NCI-H146 (cell line): ENCODE measurements at regions not wholly inside any gene's neighbourhood (a gene's known extent, or its start where the extent isn't known, plus 50 kb on each side); places are given as distances from the start of the nearest gene placed in this dataset.
"Not testable (repeated sequence)": the region's sequence is repeated elsewhere in the genome, so short reads cannot be mapped to it uniquely, and the experiment has no call there.

Source experiments
- DNase-seq: peaks from one replicate; lab custom pipeline; 2025; lab: John Stamatoyannopoulos, UW

DNA sequence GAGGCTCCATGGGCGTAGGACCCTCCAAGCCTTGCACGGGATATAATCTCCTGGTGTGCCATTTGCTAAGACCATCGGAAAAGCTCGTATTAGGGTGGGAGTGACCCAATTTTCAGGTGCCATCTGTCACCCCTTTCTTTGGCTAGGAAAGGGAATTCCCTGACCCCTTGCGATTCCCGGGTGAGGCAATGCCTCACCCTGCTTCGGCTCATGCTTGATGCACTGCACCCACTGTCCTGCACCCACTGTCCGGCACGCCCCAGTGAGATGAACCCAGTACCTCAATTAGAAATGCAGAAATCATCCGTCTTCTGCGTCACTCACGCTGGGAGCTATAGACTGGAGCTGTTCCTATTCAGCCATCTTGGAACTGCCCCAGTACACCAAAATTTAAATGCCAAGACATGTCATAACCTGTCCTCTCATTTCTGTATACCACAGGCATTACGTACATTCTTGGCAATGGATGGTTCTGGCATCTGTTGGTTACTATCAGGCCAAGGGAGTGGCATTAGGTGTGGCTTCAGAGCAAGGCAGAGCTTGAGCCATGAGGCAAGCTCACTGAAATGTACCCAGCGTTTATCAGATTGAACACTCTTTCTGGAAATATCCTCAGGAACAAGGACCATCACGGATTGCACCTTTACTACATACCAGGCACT is 95.4 kb upstream of the GALNT18 start:
- DNase-seq: no peak

DNA sequence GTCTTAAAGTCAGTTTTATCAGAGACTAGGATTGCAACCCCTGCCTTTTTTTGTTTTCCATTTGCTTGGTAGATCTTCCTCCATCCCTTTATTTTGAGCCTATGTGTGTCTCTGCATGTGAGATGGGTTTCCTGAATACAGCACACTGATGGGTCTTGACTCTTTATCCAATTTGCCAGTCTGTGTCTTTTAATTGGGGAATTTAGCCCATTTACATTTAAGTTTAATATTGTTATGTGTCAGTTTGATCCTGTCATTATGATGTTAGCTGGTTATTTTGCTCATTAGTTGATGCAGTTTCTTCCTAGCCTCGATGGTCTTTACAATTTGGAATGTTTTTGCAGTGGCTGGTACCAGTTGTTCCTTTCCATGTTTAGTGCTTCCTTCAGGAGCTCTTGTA is 93.3 kb upstream of the GALNT18 start:
- DNase-seq: not testable (repeated sequence)

DNA sequence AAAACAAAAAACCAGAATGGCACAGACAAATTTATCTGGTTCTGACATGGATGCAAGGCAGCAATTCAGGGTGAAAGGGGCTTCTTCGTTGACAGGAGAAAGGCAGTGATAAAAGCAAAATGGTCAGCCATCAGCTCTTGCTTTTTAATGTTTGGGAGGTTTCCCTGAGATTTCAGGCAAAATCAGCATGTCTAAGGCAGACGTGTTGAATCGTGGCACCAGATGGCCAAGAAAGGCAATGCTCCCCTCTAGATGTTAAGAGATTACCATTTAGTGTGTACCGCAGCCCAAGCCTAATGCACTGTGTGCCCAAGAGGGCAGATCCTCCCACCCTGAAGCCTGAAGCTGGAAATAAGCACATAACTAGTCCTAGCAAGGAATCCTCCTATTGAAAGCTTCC is 88.8 kb upstream of the GALNT18 start:
- no peak for DNase-seq

DNA sequence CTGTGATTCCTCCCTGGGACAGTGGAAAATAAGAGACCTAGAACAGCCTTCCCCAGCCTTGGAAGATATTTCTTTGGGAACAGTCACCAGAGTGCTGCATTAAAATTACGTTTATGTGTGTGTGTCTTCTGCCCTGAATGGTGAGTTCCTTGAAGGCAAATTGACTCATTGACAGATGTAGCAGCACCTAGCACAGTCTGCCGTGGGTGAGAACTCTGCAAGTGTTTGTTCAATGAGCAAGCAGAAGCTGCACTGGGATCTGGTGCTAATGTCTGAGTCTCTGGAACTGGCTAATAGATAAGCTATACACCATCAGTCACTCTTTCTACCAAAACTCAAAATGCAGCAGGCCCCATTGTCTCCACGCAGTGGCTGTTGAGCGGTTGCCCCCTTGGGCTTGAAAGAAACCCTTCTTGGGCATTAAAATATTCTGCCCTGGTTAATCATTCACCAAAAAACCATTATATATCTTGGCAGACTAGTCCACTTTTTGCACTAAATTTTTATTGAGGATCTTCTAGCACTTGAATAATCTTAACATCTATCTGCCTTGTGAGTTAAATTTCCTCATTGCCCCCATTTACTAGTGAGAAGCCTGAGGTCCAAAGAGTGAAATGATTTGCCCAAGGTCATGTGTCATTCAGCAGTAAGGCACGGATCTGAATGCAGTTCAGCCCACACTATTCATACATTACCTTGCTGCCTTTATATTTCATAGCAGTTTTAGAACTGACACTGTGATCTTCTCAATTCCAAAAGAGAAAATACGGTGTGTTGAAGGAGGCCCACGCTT is 87.8 kb upstream of the GALNT18 start:
- DNase-seq: no peak

DNA sequence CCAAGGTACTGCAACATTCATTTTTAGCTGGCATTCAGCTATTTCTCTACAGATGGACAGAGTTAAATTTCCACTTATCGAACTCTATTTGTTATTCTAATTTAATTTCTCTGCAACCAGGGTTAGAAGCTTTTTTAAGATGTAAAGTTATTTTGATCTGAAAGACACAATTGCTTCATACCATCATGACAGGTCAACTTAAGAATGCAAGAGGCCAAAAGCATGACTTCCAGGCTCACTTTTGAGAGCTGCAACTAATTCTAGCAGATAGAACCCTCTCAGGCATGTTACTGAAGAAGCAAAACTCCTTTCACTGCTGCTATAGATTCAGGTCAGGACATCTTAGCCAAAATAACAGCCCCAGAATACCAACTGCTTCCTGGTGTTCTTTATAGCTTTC is 86.5 kb upstream of the GALNT18 start:
- DNase-seq: no peak

DNA sequence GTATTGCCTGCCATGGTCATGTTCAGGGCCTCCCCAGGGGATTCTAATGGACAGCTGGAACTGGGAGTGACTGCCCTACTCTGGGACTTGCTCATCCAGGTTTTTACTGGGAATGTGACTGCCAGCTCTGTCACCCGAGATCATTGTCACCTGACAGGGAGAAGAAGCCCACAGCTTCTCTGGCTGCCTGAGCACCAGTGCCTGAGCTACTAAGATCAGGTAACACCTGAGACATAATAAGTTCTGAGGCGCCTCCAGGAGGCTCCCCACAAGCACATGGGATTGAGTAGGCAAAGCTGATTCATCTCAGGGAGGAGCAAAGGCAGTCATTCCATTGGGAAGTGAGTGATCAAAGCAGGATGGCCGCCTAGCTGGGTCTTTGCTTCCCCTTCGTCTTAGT is 84.2 kb upstream of the GALNT18 start:
- no peak for DNase-seq

DNA sequence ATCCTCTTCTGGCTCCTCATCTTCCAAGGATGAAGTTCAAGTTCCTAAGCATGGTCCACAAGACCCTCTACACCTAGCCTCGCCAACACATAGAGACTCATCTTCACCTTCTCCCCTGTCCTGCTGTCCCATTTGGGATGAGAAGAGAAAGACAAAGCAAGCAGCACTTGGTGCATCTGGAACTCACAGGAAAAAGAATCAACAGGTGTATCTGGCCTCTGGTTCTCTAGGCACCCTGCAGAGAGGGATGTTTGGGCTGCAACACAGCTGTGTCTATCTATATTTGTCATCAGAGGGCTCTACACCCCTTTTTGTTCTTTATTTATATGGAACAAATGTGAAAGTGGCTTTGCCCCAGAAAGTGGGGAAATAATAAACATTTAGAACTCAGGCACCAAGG is 82.1 kb upstream of the GALNT18 start:
- peak; percentile 41 for DNase-seq

DNA sequence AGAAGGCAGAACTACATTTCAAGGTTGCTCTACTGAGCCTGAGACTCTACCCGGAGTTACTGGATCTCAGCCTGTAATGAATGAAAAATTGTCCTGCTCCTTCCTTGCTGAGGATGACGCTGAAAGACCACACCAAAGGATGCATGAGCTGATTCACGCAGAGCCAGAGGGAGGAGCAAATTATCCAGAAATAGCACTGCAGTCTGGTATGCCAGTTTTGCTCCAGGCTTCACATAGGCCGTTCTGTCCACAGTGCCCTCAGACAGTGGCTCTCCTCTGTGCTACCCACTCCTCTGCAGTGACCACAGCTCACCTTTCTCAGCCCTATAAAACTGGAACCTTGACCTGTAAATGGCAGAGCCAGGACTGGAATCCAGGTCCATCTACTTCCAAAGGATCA is 79.3 kb upstream of the GALNT18 start:
- DNase-seq: no peak

DNA sequence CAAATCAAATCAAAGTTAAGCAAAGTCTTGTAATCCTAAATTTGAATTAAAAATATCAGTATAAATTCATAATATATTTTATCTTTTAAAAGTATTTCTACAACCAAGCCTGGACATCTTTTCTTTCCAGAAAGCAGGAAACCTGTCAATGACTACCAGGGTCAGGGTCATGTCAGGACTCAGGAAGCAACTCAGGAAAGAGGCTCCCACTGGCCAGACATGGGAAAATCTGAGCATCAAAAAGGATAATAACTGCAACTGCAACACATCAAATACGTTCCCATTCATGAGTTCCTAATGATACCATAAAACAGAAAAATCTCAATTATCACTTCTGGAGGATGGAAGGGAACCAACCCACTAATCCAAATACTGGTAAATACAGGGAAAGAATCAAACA is 76.0 kb upstream of the GALNT18 start:
- DNase-seq: no peak

DNA sequence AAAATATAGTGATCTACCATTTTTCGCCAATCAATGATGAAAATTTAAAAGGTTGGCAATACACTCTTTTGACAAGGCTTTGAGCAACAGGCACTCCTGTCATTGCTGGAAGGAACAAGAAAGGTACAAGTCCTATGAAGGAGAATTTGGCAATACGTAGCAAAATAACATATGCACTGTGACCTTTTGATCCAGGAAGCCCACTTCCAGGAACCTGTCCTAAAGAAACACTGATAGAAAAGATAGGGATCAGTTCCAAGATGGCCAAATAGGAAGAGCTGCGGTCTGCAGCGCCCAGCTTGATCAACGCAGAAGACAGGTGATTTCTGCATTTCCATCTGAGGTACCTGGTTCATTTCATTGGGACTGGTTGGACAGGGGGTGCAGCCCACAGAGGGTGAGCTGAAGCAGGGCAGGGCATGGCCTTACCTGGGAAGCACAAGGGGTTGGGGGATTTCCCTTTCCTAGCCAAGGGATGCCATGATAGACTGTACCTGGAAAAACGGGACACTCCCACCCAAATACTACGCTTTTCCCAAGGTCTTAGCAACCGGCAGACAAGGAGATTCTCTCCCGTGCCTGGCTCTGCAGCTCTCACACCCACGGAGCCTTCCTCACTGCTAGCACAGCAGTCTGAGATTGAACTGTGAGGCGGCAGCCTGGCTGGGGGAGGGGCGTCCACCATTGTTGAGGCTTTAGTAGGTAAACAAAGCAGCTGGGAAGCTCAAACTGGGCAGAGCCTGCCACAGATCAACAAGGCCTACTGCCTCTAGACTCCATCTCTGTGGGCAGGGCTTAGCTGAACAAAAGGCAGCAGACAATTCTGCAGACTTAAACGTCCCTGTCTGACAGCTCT is 69.7 kb upstream of the GALNT18 start:
- DNase-seq: peak; percentile 91

DNA sequence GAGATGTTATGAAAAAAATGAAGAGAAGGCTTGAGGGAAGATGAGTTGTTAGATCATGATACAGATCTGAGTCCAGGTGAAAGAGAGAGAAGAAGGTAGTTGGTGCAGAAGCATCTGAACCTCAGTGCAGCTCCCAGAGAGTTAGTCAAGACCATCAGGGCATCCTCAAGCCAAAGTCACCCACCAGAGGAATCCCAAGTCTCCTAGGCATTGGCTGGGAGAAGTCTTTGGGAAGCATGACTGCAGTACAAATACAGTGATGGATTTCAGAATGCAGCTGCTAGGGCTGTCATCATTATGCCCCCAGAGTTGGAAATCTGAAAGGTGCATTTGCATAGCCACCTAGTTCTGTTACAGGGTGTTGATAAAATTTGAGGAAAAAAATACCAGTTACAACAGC is 59.7 kb upstream of the GALNT18 start:
- no peak for DNase-seq

DNA sequence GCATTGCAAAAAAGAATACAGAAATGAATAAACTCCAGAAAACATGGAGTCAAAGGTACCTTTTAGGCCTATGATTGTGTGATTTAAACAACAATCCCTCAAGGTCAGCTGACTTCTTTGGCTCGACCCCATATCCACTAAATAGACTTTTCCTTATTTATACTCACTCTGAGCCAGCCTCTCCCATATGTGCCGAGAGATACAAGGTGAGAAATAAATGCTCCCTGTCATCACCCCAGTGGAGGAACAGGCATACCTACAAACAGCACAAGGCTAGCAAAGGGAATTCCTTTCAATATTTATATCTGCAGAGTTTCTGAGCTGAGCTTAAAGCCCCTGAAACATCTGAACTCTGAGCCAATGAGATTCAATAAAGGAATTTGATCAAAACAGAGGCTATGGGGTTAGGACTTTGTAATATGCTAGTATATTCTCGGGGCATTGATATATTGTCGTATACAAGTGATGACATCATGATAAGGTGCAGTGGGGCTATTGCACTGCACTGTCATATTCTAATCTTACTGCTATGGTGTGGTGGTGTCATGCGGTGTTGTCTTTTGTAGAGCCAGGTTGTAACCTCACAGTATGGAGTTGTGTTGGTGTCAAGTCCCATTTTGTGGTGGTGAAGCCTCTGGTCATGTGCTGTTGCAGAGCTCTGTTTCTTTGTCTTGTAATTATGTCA is 56.0 kb upstream of the GALNT18 start:
- DNase-seq: no peak

DNA sequence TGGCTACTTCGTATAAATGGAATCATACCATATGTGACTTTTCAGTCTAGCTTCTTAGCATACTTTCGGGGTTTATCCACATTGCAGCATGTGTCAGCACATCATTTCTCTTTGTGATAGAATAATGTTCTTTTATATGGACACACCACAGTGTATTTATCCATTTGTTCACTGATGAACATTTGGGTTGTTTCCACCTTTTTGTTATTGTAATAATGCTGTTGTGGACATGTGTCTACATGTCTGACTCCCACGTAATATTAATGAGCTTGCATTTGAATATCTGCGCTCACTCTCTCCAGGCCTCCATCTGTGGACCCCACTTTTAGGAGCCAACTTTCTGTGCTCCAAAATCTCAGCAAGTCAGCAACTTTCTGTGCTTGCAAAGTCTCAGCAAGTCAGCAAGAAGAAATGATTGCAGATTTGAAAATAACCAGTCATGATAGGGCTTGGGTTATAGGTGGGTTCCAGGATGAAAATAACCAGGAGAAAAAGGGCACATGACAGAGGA is 53.9 kb upstream of the GALNT18 start:
- no peak for DNase-seq

DNA sequence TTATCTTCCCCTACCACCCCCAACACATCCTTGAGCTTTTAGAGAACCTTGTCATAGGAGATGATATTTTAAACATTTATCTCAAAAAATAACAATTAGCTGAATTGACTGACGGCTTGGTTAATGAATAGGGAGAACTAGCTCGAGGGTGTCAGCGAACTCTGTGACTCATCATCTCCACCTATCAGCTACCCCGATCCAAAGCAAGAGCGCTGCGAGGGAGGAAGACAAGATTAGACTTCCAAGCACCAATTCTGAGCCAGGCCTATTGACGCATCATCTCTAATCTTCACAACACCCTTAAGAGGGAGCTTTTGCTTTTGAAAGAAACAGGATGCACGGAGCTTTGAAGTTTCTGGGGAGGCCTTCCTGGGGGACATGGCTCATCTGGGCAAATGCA is 51.0 kb upstream of the GALNT18 start:
- no peak for DNase-seq

DNA sequence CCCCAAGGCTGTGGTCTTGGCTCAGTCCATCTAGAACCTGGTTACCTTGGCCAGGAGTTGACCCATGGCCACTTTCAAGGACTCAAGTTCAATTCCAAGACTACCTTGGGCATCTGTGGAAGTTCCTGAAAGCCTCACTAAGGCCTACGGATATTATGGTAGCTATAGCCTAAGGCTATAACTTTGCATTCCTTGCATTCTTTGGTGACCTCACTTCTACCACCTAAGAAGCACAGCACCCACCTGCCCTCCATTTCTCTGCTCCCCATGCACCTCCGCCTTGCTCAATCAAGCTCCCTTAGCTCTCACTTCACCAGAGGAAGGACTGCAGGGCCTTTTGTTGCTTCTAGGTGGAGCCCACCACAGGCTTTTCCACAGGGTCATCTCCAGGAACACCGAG is 50.3 kb upstream of the GALNT18 start:
- no peak for DNase-seq
